SKM-1 treated with dmso at 0.1 percent for 144 hours (cell line): ENCODE measurements at regions not wholly inside any gene's neighbourhood (a gene's known extent, or its start where the extent isn't known, plus 50 kb on each side); places are given as distances from the start of the nearest gene placed in this dataset.
"Not testable (repeated sequence)": the region's sequence is repeated elsewhere in the genome, so short reads cannot be mapped to it uniquely, and the experiment has no call there.

Source experiments
- DNase-seq: peaks from one replicate; lab custom pipeline; 2025; ENCODE audit not compliant: unreplicated experiment; lab: John Stamatoyannopoulos, UW

GRCh38 chr4:112940336-112940735, 109.1 kb upstream of the ANK2 start:
- DNase-seq: no peak

GRCh38 chr4:112942077-112942476, 107.4 kb upstream of the ANK2 start:
- no peak for DNase-seq

GRCh38 chr4:112942997-112943396, 106.5 kb upstream of the ANK2 start:
- DNase-seq: no peak

GRCh38 chr4:112944006-112944405, 105.4 kb upstream of the ANK2 start:
- DNase-seq: no peak

- DNase-seq: no peak
These were observed 103.3 kb upstream of the ANK2 start for GRCh38 chr4:112946127-112946526.

- DNase-seq: no peak
These were observed 101.8 kb upstream of the ANK2 start for GRCh38 chr4:112947616-112948015.

- DNase-seq: peak; percentile 8
These were observed 97.8 kb upstream of the ANK2 start for GRCh38 chr4:112951362-112952312.

GRCh38 chr4:112952313-112952700, 97.1 kb upstream of the ANK2 start:
- no peak for DNase-seq

- no peak for DNase-seq
These were observed 96.2 kb upstream of the ANK2 start for GRCh38 chr4:112953262-112953661.

GRCh38 chr4:112954286-112954685, 95.2 kb upstream of the ANK2 start:
- no peak for DNase-seq

GRCh38 chr4:112956484-112956896, 93.0 kb upstream of the ANK2 start:
- DNase-seq: no peak

GRCh38 chr4:112957764-112958163, 91.7 kb upstream of the ANK2 start:
- DNase-seq: not testable (repeated sequence)

- no peak for DNase-seq
These were observed 82.6 kb upstream of the ANK2 start for GRCh38 chr4:112966701-112967488.

- DNase-seq: no peak
These were observed 80.8 kb upstream of the ANK2 start for GRCh38 chr4:112968451-112969159.

- no peak for DNase-seq
These were observed 78.5 kb upstream of the ANK2 start for GRCh38 chr4:112970903-112971302.

GRCh38 chr4:112973750-112974251, 75.7 kb upstream of the ANK2 start:
- no peak for DNase-seq

- no peak for DNase-seq
These were observed 73.7 kb upstream of the ANK2 start for GRCh38 chr4:112975567-112976355.

GRCh38 chr4:112978691-112979472, 70.6 kb upstream of the ANK2 start:
- no peak for DNase-seq

- DNase-seq: no peak
These were observed 69.5 kb upstream of the ANK2 start for GRCh38 chr4:112979881-112980421.
